ENCODE measurements at regions not wholly inside any gene's neighbourhood (a gene's known extent, or its start where the extent isn't known, plus 50 kb on each side); places are given as distances from the start of the nearest gene placed in this dataset.

GRCh38 chr11:45590743-45591142 is 74.7 kb downstream of the CHST1 start:
- CTCF ChIA-PET = interaction anchor here (1.0 kb wide), 1 partner anchor 19 kb away, joined by 3 read pairs; no protein-coding TSS in a partner anchor
- no peak for DNase-seq (ENCODE audit: low read depth in 1 of 2, low spot score in 1 of 2)
- TF ChIP-seq SREBF2 (IDR thresholded peaks at IDR 0.05) (no peak), POLR2AphosphoS2 (conservative IDR thresholded peaks at IDR 0.05; ENCODE audit: low read length) (no peak), RCOR1 (IDR thresholded peaks at IDR 0.05; ENCODE audit: low read depth, low read length) (no peak), JUN (IDR thresholded peaks at IDR 0.05) (no peak), EP300 (IDR thresholded peaks at IDR 0.05) (no peak), FOSL2 (IDR thresholded peaks at IDR 0.05) (no peak), FOSL2 (CRISPR knock-in tag; IDR thresholded peaks at IDR 0.05) (no peak), CEBPB (IDR thresholded peaks at IDR 0.05) (no peak), CHD2 (IDR thresholded peaks at IDR 0.05; ENCODE audit: low read length, partially characterized antibody) (no peak), NR3C1 (IDR thresholded peaks at IDR 0.05) (no peak), RNF2 (IDR thresholded peaks at IDR 0.05; ENCODE audit: borderline replicate concordance, low read depth) (no peak), MAZ (IDR thresholded peaks at IDR 0.05; ENCODE audit: borderline replicate concordance, low read depth, low read length) (no peak)
- POLR2A ChIA-PET = no interaction called here
- ATAC-seq = no peak
- Histone ChIP-seq H3K4me1 (no peaks in the 10 kb centered on the region), H3K27ac (no peak overlapping the region), H3K4me3 (no peak overlapping the region), H3K9me3 (no peaks in the 10 kb centered on the region), H3K4me2 (no peak overlapping the region)
- WGBS (ENCODE audit: missing lambda C conversion rate) = 11% methylated on average over 3 of the region's 3 CpGs
- FAIRE-seq = no peak

DNA sequence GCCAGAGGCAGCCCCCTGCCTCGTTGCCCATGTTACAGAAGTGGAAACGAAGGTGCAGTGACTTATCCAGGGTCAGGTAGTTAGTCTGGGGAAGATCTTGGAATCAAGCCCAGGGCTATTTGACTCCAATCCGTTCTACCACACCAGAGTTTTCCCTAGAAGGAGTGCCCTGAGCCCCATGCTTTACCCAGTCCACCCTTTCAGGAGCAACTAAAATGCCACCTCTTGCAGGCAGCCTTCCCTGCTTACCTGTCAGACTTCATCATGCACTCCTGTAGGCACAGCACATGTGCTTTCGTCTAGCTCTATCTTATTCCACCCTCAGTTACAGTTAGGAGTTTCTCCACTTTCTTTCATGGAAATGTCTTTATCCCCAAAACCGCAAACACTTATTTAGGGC is 80.2 kb downstream of the CHST1 start:
- H3K4me2 ChIP-seq = no peak overlapping the region
- H3K9me3 ChIP-seq = no peaks in the 10 kb centered on the region
- no peak for FAIRE-seq
- ChIA-PET CTCF (interaction anchor here (1.0 kb wide), 1 partner anchor 187 kb away, joined by 3 read pairs; no protein-coding TSS in a partner anchor), POLR2A (no interaction called here)
- TF ChIP-seq POLR2A (IDR thresholded peaks at IDR 0.05; ENCODE audit: low read length) (no peak), CBX8 (IDR thresholded peaks at IDR 0.05) (no peak), TP53 (CRISPR knock-in tag; IDR thresholded peaks at IDR 0.05) (no peak), CHD4 (IDR thresholded peaks at IDR 0.05; ENCODE audit: borderline replicate concordance) (no peak), KDM5A (IDR thresholded peaks at IDR 0.05) (no peak), RARB (CRISPR knock-in tag; IDR thresholded peaks at IDR 0.05) (no peak), ESRRA (IDR thresholded peaks at IDR 0.05; ENCODE audit: borderline replicate concordance, low read length) (no peak), EHF (CRISPR knock-in tag; IDR thresholded peaks at IDR 0.05) (no peak), GATA3 (IDR thresholded peaks at IDR 0.05; ENCODE audit: borderline replicate concordance) (no peak), MAZ (IDR thresholded peaks at IDR 0.05; ENCODE audit: borderline replicate concordance, low read depth, low read length) (no peak), ZFP36 (IDR thresholded peaks at IDR 0.05; ENCODE audit: borderline replicate concordance, partially characterized antibody) (no peak)
- TF ChIP-seq, protein P1, sequence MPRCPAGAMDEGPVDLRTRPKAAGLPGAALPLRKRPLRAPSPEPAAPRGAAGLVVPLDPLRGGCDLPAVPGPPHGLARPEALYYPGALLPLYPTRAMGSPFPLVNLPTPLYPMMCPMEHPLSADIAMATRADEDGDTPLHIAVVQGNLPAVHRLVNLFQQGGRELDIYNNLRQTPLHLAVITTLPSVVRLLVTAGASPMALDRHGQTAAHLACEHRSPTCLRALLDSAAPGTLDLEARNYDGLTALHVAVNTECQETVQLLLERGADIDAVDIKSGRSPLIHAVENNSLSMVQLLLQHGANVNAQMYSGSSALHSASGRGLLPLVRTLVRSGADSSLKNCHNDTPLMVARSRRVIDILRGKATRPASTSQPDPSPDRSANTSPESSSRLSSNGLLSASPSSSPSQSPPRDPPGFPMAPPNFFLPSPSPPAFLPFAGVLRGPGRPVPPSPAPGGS (IDR thresholded peaks at IDR 0.05) = no peak
- TF ChIP-seq, protein P2, sequence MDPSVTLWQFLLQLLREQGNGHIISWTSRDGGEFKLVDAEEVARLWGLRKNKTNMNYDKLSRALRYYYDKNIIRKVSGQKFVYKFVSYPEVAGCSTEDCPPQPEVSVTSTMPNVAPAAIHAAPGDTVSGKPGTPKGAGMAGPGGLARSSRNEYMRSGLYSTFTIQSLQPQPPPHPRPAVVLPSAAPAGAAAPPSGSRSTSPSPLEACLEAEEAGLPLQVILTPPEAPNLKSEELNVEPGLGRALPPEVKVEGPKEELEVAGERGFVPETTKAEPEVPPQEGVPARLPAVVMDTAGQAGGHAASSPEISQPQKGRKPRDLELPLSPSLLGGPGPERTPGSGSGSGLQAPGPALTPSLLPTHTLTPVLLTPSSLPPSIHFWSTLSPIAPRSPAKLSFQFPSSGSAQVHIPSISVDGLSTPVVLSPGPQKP (IDR thresholded peaks at IDR 0.05; ENCODE audit: low read depth, low read length) = no peak
- TF ChIP-seq, protein P3, sequence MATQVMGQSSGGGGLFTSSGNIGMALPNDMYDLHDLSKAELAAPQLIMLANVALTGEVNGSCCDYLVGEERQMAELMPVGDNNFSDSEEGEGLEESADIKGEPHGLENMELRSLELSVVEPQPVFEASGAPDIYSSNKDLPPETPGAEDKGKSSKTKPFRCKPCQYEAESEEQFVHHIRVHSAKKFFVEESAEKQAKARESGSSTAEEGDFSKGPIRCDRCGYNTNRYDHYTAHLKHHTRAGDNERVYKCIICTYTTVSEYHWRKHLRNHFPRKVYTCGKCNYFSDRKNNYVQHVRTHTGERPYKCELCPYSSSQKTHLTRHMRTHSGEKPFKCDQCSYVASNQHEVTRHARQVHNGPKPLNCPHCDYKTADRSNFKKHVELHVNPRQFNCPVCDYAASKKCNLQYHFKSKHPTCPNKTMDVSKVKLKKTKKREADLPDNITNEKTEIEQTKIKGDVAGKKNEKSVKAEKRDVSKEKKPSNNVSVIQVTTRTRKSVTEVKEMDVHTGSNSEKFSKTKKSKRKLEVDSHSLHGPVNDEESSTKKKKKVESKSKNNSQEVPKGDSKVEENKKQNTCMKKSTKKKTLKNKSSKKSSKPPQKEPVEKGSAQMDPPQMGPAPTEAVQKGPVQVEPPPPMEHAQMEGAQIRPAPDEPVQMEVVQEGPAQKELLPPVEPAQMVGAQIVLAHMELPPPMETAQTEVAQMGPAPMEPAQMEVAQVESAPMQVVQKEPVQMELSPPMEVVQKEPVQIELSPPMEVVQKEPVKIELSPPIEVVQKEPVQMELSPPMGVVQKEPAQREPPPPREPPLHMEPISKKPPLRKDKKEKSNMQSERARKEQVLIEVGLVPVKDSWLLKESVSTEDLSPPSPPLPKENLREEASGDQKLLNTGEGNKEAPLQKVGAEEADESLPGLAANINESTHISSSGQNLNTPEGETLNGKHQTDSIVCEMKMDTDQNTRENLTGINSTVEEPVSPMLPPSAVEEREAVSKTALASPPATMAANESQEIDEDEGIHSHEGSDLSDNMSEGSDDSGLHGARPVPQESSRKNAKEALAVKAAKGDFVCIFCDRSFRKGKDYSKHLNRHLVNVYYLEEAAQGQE (IDR thresholded peaks at IDR 0.05) = no peak
- H3K27ac ChIP-seq = no peak overlapping the region
- no peak for DNase-seq (ENCODE audit: low read depth in 1 of 2, low spot score in 1 of 2)
- ATAC-seq = no peak
- H3K4me1 ChIP-seq = no peaks in the 10 kb centered on the region
- WGBS (ENCODE audit: missing lambda C conversion rate) = 11% methylated on average over 4 of the region's 5 CpGs
- no peak overlapping the region for H3K4me3 ChIP-seq
